NCI-H510A treated with DMSO at 0.1 percent for 48 hours (cell line): ENCODE measurements at regions not wholly inside any gene's neighbourhood (a gene's known extent, or its start where the extent isn't known, plus 50 kb on each side); places are given as distances from the start of the nearest gene placed in this dataset.
A peak's percentile ranks its signal among the peaks of the same experiment; 100 is the strongest.

Experiments
- DNase-seq: peaks from one replicate; lab custom pipeline; 2025; lab: John Stamatoyannopoulos, UW

- no peak for DNase-seq
Measured at GRCh38 chr18:72089432-72089831, 454.7 kb downstream of the CBLN2 start.

- peak; percentile 62 for DNase-seq
Measured at GRCh38 chr18:72086421-72086820, 457.7 kb downstream of the CBLN2 start.

- DNase-seq = no peak
Measured at GRCh38 chr18:72075040-72075439, 469.1 kb downstream of the CBLN2 start.

GRCh38 chr18:72063001-72063400 is 481.1 kb downstream of the CBLN2 start:
- DNase-seq = peak; percentile 95

GRCh38 chr18:72058851-72059250 is 485.3 kb downstream of the CBLN2 start:
- no peak for DNase-seq

- DNase-seq = no peak
Measured at GRCh38 chr18:72056171-72056570, 488.0 kb downstream of the CBLN2 start.

- DNase-seq = no peak
Measured at GRCh38 chr18:72041313-72042032, 502.7 kb downstream of the CBLN2 start.

GRCh38 chr18:72013427-72013850 is 530.7 kb downstream of the CBLN2 start:
- no peak for DNase-seq

- peak; percentile 22 for DNase-seq
Measured at GRCh38 chr18:71998547-71999097, 545.5 kb downstream of the CBLN2 start.

GRCh38 chr18:71995904-71996465 is 548.2 kb downstream of the CBLN2 start:
- no peak for DNase-seq

GRCh38 chr18:71994273-71994672 is 549.9 kb downstream of the CBLN2 start:
- DNase-seq = no peak

- no peak for DNase-seq
Measured at GRCh38 chr18:71989616-71990015, 554.5 kb downstream of the CBLN2 start.

GRCh38 chr18:71986351-71987050 is 557.6 kb downstream of the CBLN2 start:
- DNase-seq = no peak

- DNase-seq = no peak
Measured at GRCh38 chr18:71976744-71977143, 567.4 kb downstream of the CBLN2 start.

- no peak for DNase-seq
Measured at GRCh38 chr18:71966791-71967190, 577.4 kb downstream of the CBLN2 start.

- no peak for DNase-seq
Measured at GRCh38 chr18:71958605-71959004, 585.5 kb downstream of the CBLN2 start.

GRCh38 chr18:71951001-71951400 is 593.1 kb downstream of the CBLN2 start:
- no peak for DNase-seq

GRCh38 chr18:71942433-71942832 is 601.7 kb downstream of the CBLN2 start:
- DNase-seq = no peak

GRCh38 chr18:71939483-71939882 is 604.7 kb downstream of the CBLN2 start:
- DNase-seq = no peak

- DNase-seq = no peak
Measured at GRCh38 chr18:71936744-71937143, 607.4 kb downstream of the CBLN2 start.

GRCh38 chr18:71919211-71919610 is 624.9 kb downstream of the CBLN2 start:
- DNase-seq = no peak

- no peak for DNase-seq
Measured at GRCh38 chr18:71913641-71914040, 630.5 kb downstream of the CBLN2 start.

- no peak for DNase-seq
Measured at GRCh38 chr18:71902482-71902881, 641.7 kb downstream of the CBLN2 start.
